SK-N-SH (cell line): ENCODE measurements at regions not wholly inside any gene's neighbourhood (a gene's known extent, or its start where the extent isn't known, plus 50 kb on each side); places are given as distances from the start of the nearest gene placed in this dataset.

ENCODE experiments used
- CTCF ChIA-PET: fragments of 300-600, 350-600 bp; formaldehyde crosslinking; extraction: SDS; loops from one replicate; lab custom pipeline; 2021; lab: Yijun Ruan, JAX
- POLR2A ChIA-PET: fragments of 350-600 bp; sonication (Branson Sonifier 250); formaldehyde crosslinking; extraction: SDS; loops from one replicate; lab custom pipeline; 2020; ENCODE audit warnings: antibody characterized with exemption, inconsistent platforms; lab: Yijun Ruan, JAX
- DNase-seq: peaks from one replicate; pipeline ENCODE4 v3.0.0; 2012
- H2AFZ ChIP-seq: fragments of 200-600 bp; sonication (generic); 2 replicates; pipeline ENCODE4 v1.8.1; 2016; ENCODE audit warnings: antibody characterized with exemption, mild to moderate bottlenecking, low read depth
- H3F3A ChIP-seq: fragments of 200-600 bp; sonication (generic); replicated peaks from 2 replicates; pipeline ENCODE3; 2016; ENCODE audit warnings: antibody characterized with exemption, mild to moderate bottlenecking; ENCODE audit not compliant: insufficient read depth
- H3K27ac ChIP-seq, 2 experiments: fragments of 200-500 bp in 1 of 2; fragments of 200-600 bp in 1 of 2; sonication (Bioruptor generic) in 1 of 2; sonication (generic), shearing (Covaris generic) in 1 of 2; 2 replicates each; pipeline versions ENCODE4 v1.5.1 to v1.6.1; 2014 to 2016; ENCODE audit warnings: low read depth in 2 of 2, inconsistent platforms in 1 of 2, low read length in 1 of 2, mild to moderate bottlenecking in 1 of 2, mixed read lengths in 1 of 2
- H3K27me3 ChIP-seq: fragments of 200-600 bp; sonication (generic), shearing (Covaris generic); 2 replicates; pipeline ENCODE4 v1.6.1; 2016; ENCODE audit warnings: mixed run types; ENCODE audit not compliant: insufficient read depth
- H3K36me3 ChIP-seq, 2 experiments: fragments of 200-500 bp in 1 of 2; fragments of 200-600 bp in 1 of 2; sonication (Bioruptor generic) in 1 of 2; sonication (generic) in 1 of 2; replicated peaks in 1 of 2; 2 replicates each; pipeline versions ENCODE3 to v1.5.1; 2014 to 2016; ENCODE audit warnings: low read length in 1 of 2, mild to moderate bottlenecking in 1 of 2; ENCODE audit not compliant: insufficient read depth in 2 of 2, control insufficient read depth in 1 of 2
- H3K4me1 ChIP-seq, 2 experiments: fragments of 200-500 bp in 1 of 2; fragments of 200-600 bp in 1 of 2; sonication (Bioruptor generic) in 1 of 2; sonication (generic), shearing (Covaris generic) in 1 of 2; 2 replicates each; pipeline versions ENCODE4 v1.5.1 to v1.6.1; 2014 to 2016; ENCODE audit warnings: low read depth in 1 of 2, low read length in 1 of 2, mixed run types in 1 of 2; ENCODE audit not compliant: insufficient read depth in 2 of 2, control insufficient read depth in 1 of 2
- H3K4me2 ChIP-seq: fragments of 200-600 bp; sonication (generic), shearing (Covaris generic); 2 replicates; pipeline ENCODE4 v1.6.1; 2017; ENCODE audit warnings: mixed run types
- H3K4me3 ChIP-seq, 2 experiments: fragments of 200-500 bp in 1 of 2; fragments of 200-600 bp in 1 of 2; sonication (Bioruptor generic) in 1 of 2; sonication (generic), shearing (Covaris generic) in 1 of 2; 2 replicates each; pipeline versions ENCODE4 v1.5.1 to v1.8.1; 2014 to 2016; ENCODE audit warnings: low read depth in 2 of 2, inconsistent platforms in 1 of 2, low read length in 1 of 2, mild to moderate bottlenecking in 1 of 2, mixed read lengths in 1 of 2, moderate library complexity in 1 of 2
- H3K79me2 ChIP-seq: fragments of 200-600 bp; sonication (generic); 2 replicates; pipeline ENCODE4 v1.8.1; 2017; ENCODE audit warnings: mild to moderate bottlenecking; ENCODE audit not compliant: insufficient read depth
- H3K9ac ChIP-seq: fragments of 200-600 bp; sonication (generic); 2 replicates; pipeline ENCODE4 v1.6.1; 2017; ENCODE audit warnings: mixed run types
- H3K9me2 ChIP-seq: fragments of 200-600 bp; sonication (generic); 2 replicates; pipeline ENCODE4 v1.6.1; 2017; ENCODE audit warnings: mixed run types
- H3K9me3 ChIP-seq: fragments of 200-600 bp; sonication (generic); 2 replicates; pipeline ENCODE4 v1.6.1; 2017; ENCODE audit warnings: mixed run types, mild to moderate bottlenecking, moderate library complexity
- H4K20me1 ChIP-seq: fragments of 200-600 bp; sonication (generic); 2 replicates; pipeline ENCODE4 v1.6.1; 2017; ENCODE audit warnings: mild to moderate bottlenecking, mixed run types; ENCODE audit not compliant: insufficient read depth
- ELF1 ChIP-seq: IDR thresholded peaks from 2 replicates; pipeline ENCODE4 v1.4.0; 2012
- FOSL2 ChIP-seq: IDR thresholded peaks from 2 replicates; pipeline ENCODE4 v1.4.0; 2012; ENCODE audit warnings: low read depth, mild to moderate bottlenecking, moderate library complexity, borderline replicate concordance
- FOXJ3 ChIP-seq: sonication (generic); formaldehyde crosslinking; IDR thresholded peaks from 2 replicates; pipeline ENCODE4 v1.5.1; 2020; ENCODE audit warnings: mild to moderate bottlenecking, missing genetic modification reagents
- JUND ChIP-seq: IDR thresholded peaks from 2 replicates; pipeline ENCODE4 v1.4.0; 2012
- MEF2A ChIP-seq: IDR thresholded peaks from 2 replicates; pipeline ENCODE4 v1.4.0; 2012; ENCODE audit warnings: low read depth, borderline replicate concordance
- NFIC ChIP-seq: IDR thresholded peaks from 2 replicates; pipeline ENCODE4 v1.4.0; 2012; ENCODE audit warnings: borderline replicate concordance
- NRF1 ChIP-seq: IDR thresholded peaks from 2 replicates; pipeline ENCODE4 v1.6.1; 2012; ENCODE audit warnings: low read depth, mild to moderate bottlenecking, low read length
- POLR2AphosphoS5 ChIP-seq: IDR thresholded peaks from 2 replicates; pipeline ENCODE4 v1.6.1; 2012; ENCODE audit warnings: low read depth, low read length
- RFX5 ChIP-seq: IDR thresholded peaks from 2 replicates; pipeline ENCODE4 v1.6.1; 2012; ENCODE audit warnings: mild to moderate bottlenecking, improper control_type of control experiment, low read length
- SIN3A ChIP-seq: IDR thresholded peaks from 2 replicates; pipeline ENCODE4 v1.6.1; 2012; ENCODE audit warnings: low read depth, mild to moderate bottlenecking, low read length, moderate library complexity, borderline replicate concordance
- TAF1 ChIP-seq: IDR thresholded peaks from 2 replicates; pipeline ENCODE4 v1.6.1; 2012; ENCODE audit warnings: low read depth, mild to moderate bottlenecking, low read length, moderate library complexity, borderline replicate concordance
- WGBS: methylation state at CpG from one replicate; pipeline ENCODE4 v1.1.6; 2017; ENCODE audit warnings: low lambda C conversion rate; 5-methylcytosine and 5-hydroxymethylcytosine counted together
- TF ChIP-seq, protein P1 (sequence below): IDR thresholded peaks from 2 replicates; pipeline ENCODE4 v1.6.1; 2012; ENCODE audit warnings: mild to moderate bottlenecking, low read depth, low read length, moderate library complexity
- TF ChIP-seq, protein P2 (sequence below): fragments of 200-600 bp; sonication (generic); IDR thresholded peaks from 2 replicates; pipeline ENCODE4 v1.6.1; 2017; ENCODE audit warnings: antibody characterized with exemption, mild to moderate bottlenecking, moderate library complexity
- TF ChIP-seq, protein P3 (sequence below): IDR thresholded peaks from 2 replicates; pipeline ENCODE4 v1.4.0; 2012; ENCODE audit warnings: low read depth, borderline replicate concordance

DNA sequence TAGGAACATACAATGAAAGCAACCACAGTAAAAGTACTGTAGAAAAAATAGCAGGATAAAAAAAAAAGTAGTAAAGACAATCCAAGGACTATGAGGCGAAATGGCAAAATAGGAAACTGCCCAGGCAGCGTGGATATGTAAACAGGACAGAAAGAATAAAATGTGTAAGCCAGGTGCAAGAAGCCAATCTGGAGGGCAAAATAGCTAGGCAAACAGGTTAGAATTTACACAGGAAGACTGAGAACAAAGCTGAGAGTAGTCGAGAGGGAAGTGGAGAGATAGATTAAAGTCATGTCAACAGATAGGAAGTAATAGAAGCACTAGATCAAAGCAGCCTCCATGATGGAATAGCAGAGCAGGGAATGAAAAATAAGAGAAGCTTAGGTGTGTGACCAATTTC is 124.2 kb upstream of the B3GALT2 start:
- no peaks in the 10 kb centered on the region for H3K9me3 ChIP-seq
- 68% methylated on average over 3 of the region's 3 CpGs for WGBS
- H3K27me3 ChIP-seq = no peaks in the 10 kb centered on the region
- TF ChIP-seq RFX5 = no peak
- no peak for TF ChIP-seq POLR2AphosphoS5
- no peak for TF ChIP-seq JUND
- TF ChIP-seq FOXJ3 (CRISPR knock-in tag) = no peak
- no peak for TF ChIP-seq NFIC
- TF ChIP-seq, protein P1, sequence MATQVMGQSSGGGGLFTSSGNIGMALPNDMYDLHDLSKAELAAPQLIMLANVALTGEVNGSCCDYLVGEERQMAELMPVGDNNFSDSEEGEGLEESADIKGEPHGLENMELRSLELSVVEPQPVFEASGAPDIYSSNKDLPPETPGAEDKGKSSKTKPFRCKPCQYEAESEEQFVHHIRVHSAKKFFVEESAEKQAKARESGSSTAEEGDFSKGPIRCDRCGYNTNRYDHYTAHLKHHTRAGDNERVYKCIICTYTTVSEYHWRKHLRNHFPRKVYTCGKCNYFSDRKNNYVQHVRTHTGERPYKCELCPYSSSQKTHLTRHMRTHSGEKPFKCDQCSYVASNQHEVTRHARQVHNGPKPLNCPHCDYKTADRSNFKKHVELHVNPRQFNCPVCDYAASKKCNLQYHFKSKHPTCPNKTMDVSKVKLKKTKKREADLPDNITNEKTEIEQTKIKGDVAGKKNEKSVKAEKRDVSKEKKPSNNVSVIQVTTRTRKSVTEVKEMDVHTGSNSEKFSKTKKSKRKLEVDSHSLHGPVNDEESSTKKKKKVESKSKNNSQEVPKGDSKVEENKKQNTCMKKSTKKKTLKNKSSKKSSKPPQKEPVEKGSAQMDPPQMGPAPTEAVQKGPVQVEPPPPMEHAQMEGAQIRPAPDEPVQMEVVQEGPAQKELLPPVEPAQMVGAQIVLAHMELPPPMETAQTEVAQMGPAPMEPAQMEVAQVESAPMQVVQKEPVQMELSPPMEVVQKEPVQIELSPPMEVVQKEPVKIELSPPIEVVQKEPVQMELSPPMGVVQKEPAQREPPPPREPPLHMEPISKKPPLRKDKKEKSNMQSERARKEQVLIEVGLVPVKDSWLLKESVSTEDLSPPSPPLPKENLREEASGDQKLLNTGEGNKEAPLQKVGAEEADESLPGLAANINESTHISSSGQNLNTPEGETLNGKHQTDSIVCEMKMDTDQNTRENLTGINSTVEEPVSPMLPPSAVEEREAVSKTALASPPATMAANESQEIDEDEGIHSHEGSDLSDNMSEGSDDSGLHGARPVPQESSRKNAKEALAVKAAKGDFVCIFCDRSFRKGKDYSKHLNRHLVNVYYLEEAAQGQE = no peak
- no peak for TF ChIP-seq MEF2A
- no peak for TF ChIP-seq NRF1
- TF ChIP-seq, protein P2, sequence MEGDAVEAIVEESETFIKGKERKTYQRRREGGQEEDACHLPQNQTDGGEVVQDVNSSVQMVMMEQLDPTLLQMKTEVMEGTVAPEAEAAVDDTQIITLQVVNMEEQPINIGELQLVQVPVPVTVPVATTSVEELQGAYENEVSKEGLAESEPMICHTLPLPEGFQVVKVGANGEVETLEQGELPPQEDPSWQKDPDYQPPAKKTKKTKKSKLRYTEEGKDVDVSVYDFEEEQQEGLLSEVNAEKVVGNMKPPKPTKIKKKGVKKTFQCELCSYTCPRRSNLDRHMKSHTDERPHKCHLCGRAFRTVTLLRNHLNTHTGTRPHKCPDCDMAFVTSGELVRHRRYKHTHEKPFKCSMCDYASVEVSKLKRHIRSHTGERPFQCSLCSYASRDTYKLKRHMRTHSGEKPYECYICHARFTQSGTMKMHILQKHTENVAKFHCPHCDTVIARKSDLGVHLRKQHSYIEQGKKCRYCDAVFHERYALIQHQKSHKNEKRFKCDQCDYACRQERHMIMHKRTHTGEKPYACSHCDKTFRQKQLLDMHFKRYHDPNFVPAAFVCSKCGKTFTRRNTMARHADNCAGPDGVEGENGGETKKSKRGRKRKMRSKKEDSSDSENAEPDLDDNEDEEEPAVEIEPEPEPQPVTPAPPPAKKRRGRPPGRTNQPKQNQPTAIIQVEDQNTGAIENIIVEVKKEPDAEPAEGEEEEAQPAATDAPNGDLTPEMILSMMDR = no peak
- TF ChIP-seq, protein P3, sequence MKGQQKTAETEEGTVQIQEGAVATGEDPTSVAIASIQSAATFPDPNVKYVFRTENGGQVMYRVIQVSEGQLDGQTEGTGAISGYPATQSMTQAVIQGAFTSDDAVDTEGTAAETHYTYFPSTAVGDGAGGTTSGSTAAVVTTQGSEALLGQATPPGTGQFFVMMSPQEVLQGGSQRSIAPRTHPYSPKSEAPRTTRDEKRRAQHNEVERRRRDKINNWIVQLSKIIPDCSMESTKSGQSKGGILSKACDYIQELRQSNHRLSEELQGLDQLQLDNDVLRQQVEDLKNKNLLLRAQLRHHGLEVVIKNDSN = no peak
- TF ChIP-seq SIN3A = no peak
- TF ChIP-seq ELF1 = no peak
- TF ChIP-seq FOSL2 = no peak
- TF ChIP-seq TAF1 = no peak
- TF ChIP-seq, all 33 proteins: peak for 0
- H3K36me3 ChIP-seq = no peaks in the 10 kb centered on the region
- DNase-seq = no peak
- no peaks in the 10 kb centered on the region for H3F3A ChIP-seq
- H3K4me2 ChIP-seq = no peak overlapping the region
- no peaks in the 10 kb centered on the region for H3K9me2 ChIP-seq
- no peaks in the 10 kb centered on the region for H4K20me1 ChIP-seq
- ChIA-PET POLR2A (no interaction called here), CTCF (no interaction called here)
- no peak overlapping the region for H2AFZ ChIP-seq
- H3K4me1 ChIP-seq = no peaks in the 10 kb centered on the region; a peak in 1 of 4 replicates
- no peak overlapping the region for H3K9ac ChIP-seq
- no peak overlapping the region for H3K4me3 ChIP-seq
- H3K79me2 ChIP-seq = no peaks in the 10 kb centered on the region
- H3K27ac ChIP-seq = no peak overlapping the region
